HG02759 (cell line): ENCODE measurements at regions not wholly inside any gene's neighbourhood (a gene's known extent, or its start where the extent isn't known, plus 50 kb on each side); places are given as distances from the start of the nearest gene placed in this dataset.

Source experiments
- ATAC-seq: cut with Tn5 transposase; IDR thresholded peaks from one replicate; pipeline ENCODE4 v1.9.1; 2021; ENCODE audit warnings: mild to moderate bottlenecking, moderate library complexity; ENCODE audit not compliant: unreplicated experiment

DNA sequence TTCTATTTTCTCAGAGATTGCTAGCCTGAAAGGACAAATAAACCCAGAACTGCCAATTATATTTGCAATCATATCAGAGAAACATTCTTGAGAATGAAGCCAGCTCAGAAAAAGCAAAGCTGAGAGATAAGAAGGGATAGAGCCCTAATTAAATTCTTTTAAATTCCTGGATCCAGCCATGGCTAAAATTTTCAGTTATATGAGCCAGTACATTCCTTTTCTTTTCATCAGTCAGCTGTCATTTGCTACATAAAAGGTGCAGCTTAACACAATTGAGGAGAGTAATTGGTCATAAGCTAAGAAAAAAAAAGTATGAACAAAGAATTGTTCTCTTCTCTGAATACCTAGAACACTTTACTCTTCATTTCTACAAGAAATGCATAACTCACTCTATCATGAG lies 303.5 kb upstream of the FIGN start:
- no peak for ATAC-seq

DNA sequence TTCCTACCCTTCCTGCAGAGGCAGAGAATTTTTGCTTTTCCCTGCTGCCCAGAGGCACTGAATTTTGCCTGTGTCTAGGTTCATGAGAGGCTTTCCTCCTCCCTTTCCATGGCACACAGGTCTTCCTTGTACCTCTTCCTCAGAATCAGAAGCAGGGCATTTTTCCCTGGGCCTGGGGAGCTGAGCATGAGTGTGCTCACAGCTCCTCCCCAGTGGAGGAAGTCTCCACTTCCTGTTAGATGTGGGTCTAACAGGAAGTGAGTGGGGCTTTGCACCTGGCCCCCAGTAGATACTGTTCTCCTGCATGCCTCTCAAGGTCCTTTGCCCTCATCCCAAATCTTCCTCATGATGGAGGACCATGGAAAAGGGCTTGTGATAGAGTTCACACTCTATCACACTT lies 297.2 kb upstream of the FIGN start:
- peak; percentile 62 for ATAC-seq

DNA sequence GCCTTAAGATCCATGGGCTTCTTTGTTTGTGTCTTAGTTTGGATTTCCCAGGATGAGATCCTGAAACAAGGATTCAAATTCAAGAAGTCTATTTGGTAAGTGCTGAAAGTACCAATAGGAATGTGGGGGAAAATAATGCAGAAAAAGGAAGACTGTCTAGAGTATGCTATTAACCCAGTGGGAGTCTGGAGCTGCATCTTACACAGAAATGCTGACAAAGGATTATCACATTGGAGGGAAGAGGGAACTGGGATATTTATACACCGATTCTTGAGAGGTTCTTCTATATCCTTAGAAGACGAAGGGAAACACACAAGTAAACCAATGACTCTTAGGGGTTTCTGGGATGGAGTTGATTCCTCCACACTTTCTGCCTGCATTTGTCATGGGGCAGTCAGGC lies 294.8 kb upstream of the FIGN start:
- no peak for ATAC-seq

DNA sequence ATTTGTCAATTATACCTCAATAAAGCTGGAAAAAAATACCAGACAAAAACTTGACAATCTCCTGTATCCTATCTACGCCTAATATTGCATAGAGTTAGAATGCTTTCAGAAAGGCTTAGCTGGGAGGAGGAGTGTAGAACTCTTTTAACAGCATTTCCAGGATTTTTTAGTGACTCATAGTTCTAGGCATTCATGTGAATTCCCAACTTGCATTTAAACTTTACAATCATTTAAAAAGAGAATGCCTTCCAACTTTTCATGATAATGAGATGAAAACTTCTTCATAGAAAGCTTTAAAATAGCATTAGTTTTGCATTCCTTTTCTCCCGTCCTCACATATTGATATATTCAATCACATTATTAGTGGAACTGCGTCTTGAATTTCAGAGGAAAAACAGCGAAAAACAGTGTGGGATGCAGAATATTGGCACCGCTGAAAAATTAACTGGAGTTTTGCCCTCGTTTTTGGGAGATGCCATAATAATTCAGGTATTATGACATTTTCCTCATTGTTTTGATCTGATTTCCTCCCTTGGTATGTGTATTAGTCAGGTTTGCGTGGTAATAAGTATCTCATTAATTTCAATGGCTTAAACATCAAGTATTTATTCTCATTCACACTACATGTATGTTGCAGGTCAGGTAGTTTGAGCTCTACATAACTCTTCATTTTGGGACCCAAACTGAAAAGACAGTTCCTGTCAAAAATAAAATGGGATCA lies 293.2 kb upstream of the FIGN start:
- no peak for ATAC-seq

DNA sequence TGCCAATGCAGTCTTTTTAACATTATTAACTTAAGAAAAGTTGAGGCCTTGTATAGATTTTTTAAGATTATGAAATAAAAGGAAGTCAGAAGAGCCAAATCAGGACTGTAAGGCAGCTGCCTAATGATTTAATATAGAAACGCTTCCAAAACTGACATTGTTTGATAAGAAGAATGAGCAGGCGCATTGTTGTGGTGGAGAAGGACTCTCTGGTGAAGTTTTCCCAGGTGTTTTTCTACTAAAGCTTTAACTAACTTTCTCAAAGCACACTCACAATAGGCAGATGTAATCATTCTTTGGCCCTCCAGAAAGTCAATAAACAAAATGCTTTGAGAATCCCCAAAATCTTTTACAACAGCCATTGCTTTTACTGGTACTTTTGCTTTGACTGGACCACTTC lies 288.6 kb upstream of the FIGN start:
- no peak for ATAC-seq

DNA sequence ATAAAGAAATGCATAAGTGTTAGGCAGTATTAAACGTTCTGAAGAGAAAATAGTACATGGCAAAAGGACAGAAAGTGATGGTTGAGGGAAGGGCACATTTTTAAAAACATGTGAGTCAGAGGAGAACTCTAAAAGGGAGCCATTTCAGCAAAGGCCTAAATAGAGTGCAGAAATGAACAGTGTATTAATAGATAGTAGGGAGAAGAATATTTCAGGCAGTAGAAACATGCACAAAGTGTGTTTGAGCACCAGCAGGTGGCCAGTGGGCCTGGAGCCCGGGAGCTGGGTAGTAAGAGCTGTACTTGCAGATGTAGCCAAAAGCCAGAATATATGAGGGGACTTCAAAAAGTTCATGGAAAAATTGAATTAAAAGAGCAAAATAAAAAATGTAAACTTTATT lies 288.1 kb upstream of the FIGN start:
- no peak for ATAC-seq

DNA sequence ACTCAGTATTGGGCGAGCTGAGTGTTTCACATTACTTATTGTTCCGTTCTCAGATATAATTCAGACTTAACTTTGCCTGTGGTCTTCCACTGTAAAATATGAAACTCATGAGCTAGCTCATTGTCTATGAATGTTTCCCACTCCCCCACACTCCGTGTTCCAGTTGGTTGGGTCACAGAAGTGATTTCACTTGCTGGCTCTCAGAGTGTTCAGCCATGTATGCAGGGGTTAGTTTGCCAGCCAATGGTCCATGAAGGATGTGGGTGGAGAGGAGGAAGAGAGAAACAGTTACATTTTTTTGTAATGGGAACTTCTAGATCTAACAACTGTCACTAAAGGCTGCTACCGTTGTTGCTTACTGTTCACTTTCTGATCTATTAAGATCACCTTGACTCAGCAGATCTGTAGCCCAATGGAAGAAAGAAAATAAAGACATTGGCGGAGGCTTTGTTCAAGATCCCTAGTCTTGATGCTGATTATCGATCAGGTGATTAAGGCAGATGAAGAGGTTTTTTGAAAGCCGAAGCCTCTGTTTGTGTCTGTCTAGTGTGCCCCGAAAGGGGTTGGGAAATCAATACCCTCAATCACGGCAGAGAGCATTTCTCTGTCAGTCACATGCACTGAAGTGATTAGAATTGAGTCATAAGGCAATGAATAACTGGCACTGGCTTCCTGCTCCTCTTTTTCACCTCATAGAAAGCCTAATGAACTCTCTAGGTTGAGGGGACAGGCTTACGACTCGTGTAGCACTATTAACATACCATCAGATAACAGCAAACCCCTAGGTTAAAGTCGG lies 279.7 kb upstream of the FIGN start:
- ATAC-seq: peak; percentile 94

DNA sequence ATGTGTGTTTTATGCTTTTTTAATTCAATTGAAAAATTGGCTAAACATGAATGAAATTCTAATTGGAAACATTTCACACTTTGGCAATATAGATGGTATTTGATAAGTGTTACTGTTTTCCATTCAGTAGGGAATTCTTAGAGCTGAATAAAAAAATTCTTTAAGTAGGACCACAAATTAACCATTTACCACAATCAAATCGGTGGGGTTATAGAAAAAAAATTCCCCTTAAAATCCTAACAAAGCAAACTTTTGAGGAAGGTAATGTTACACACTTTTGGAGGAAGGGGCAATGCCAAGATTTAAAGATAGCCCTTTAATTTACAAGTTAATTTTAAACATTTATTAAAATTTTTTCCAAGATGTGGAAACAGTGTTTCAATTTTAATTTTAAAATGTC lies 279.0 kb upstream of the FIGN start:
- no peak for ATAC-seq

DNA sequence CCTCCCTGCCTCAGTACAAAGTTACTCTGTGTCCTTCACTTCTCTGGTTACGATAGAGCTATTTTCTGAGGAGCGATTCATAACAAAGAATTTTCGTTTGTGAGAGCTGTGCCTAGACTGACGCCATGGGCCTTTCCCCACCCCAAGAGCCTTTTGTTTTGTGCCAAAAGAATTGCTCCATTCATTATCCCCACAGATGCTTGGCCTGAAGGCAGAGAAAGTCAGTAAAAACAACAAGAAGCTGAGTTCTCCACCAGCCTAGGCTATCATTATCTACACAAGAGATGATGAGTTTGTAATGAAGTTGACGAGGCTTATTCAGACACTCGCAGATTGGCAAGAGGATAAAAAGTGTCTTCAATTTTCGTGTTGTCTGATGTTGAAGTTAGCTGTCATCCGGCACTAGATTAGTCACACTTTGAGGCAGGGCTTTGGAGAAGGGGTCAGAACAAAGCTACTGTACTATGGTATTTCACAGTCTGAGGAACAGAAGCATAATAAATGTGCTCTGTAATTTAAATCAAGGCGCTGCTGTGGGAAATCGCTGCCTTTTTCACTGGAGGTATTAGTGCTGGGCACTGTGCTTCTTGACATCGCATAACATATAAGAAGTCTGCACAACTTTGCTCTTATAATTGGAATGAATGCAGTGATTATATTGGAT lies 278.4 kb upstream of the FIGN start:
- no peak for ATAC-seq

DNA sequence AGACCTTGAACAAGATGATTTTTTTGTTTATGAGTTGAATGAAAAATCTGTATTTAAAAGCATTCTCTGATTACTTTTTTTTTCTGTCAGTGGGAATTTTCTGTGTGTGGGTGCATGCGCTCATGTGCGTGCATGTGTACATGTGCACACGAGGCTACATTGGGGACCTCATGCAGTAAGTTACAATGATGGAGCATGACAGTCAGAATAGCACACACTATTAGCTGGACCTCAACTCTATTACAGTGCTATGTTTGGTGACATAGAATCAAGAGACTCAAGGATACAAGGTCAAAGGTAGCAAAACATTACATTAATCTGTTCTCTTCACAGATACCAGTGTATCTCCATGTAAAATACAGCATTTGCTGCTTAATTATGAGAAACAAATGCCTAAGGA lies 276.8 kb upstream of the FIGN start:
- no peak for ATAC-seq

DNA sequence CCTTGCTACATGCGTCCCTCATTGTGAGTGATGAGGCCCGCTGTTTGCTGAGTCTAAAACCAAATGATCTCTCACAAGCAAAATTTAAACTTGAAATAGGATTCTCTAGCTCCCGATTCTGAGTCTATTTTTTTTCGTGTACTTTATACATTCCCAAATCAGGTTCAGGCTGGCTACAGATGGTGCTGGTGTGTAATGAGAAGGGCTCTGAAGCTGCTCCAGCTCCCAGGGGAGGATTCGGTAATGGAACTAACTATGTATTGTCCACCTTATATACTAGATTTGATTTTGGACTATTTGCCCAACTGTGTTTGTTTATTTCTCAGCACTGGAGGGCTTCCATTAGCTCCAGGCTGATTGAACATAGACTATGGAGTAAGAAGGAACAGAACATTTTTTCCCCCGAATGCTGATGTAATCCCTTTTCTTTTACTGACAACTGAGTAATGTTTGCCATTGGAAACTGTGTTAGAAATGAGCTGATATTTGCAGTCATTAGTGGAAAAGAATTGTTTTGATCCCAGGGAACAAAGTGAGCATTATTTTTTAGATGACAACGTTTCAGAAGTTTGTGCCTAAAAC lies 274.0 kb upstream of the FIGN start:
- no peak for ATAC-seq

DNA sequence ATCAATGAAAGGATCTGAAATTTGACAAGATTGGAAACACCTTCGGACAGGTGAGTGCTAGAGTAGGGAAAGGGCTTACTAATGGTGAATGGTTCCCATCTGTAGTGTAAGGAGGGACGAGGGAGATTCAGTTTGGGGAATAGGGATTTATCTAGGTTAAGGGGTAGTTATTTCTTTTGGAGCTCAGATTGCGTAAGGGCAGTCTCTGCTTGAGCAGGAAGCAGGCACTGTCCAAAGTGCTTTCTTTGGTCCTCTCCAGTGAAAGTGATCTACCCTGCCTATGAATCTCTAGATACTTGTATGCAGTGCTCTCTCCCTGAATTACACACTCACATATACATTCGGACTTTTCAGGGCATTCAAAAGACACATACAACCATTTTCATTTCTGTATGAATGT lies 272.9 kb upstream of the FIGN start:
- ATAC-seq: no peak

DNA sequence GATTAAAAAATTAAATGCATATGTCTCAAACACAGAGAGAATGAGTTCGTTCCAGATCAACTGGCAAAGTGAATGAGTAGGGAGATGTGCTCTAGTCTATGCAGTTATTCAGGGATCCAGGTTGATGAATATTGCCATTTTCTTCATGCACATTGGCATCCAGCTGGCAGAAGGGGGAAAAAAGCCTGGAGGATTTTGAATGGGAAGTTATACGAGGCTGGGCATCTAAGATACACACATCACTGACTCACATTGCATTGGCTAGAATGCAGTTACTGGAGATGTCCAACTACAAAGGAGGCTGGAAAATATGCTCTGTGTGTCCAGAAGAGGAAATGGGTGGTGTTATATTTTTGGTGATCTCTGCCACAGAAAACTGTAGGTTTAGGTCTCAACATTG lies 270.9 kb upstream of the FIGN start:
- no peak for ATAC-seq

DNA sequence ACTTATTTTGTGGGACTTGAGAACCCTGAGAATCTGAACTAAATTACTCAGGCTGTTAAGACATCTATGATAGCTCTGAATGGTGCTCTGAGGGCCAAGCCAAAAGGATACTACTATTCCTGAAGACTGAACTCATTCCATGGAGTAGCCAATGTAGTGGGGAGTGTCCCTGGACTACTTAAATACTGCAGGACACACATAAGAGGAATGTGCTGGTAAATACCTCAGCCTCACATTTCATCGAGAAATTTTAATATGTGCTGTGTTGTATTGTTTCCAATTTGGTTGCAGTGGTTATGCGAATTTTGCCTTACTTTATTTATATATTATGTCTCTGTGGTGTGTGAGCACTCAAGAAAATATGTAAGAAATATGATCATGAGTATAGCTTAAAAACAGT lies 264.4 kb upstream of the FIGN start:
- ATAC-seq: no peak

DNA sequence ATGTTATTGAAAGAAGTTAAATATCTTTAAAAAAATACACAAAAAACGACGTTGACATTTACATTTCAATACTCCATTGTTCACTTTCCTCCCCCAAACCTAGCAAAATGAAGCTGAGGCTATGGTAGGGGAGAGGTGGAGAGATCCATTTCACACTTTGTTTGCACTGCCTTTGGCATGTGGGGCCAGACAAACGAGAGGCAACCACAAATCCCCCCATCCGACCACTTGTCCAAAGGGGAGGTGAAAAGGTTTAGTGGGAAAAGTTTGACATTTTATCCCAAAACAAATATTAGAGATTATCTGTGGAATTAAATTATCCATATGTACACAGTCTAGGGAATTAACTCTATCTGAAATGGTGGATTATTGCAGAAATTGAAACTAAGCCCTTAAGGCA lies 261.7 kb upstream of the FIGN start:
- no peak for ATAC-seq

DNA sequence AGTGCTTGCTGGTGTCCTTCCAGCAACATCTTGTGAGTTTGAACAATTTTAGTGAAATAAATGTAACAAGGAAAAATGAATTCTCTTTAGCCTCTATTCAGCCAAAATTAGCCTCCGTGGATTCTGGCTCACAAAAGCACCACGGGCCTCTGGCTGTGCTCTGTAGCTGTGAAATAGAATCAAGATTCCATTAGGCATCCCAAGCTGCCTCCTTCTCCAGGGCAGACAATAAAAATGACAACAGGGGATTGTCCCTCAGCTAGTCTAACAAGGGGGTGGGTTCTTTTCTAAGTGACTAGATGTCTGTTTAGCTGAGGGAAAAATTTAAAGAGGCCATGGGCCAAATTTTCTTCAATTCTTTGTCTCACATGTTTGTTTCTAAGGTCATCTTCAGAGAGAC lies 254.7 kb upstream of the FIGN start:
- no peak for ATAC-seq

DNA sequence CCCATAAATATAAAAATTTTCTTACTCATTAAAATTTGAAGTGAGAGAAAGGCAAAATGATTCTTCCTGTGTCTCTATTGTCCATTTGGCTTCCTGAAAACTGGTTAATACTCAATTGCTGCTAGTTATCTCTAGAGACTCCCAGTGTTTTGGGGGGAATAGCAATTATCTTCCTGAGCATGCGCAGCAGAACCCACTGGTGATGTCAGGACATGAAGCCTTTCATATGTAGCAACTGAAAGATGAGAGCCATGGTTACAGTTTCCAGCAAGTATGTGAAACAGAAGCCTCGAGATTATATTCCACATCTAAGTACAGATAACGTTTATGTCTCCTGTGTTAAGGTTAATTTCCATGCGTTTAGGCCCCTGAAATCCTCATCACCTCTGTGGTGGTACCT lies 254.3 kb upstream of the FIGN start:
- no peak for ATAC-seq

DNA sequence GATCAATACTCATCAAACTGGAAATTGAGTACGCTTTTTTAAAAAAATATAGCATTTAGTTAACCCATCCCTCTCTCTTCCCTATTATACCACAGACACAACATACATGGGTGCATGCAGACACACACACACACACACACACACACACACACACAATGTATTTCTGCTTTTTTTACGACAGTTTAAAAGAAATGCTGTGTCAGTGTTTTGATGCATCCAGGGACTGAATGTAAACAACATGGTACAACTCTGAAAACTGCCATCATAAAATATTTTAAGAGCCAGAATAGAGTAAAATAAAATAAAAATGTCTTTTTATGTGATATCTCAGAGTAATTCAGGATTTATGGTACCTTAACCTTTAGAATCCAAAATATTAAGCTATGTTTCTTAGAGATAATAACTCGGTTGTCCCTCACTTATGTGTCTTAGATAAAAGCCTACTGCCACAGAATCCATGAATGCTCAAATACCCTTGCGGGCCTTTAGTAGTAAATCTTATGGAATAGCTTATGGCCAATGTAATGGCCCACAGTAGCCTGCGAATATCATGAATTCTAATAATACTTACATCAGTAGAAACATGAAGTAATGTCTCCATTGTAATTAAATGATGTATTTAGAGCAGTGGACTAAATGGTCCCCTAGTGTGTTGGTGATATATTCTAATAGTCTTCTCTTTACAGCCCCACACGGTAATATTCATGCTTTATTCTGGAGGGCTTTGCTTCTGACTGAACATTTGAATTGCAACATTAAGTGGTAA lies 251.6 kb upstream of the FIGN start:
- no peak for ATAC-seq

DNA sequence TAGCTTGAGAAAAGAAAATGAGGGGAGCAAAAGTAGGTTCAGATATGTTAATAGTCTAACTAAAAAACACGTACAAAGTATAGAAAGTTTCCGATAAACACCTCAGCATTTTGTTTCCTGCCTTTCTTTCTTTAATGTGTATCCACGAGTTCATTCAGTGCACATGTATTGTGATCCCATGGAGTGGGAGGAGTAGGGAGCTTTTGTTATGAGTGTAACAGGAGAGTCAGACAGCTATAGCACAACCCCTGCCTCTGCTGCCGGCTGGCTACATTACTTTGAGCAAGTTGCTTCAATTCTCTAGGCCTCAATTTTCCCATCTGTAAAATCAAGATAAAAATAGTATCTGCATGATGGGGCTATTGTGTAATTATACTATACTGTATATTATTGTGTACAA lies 249.2 kb upstream of the FIGN start:
- no peak for ATAC-seq

DNA sequence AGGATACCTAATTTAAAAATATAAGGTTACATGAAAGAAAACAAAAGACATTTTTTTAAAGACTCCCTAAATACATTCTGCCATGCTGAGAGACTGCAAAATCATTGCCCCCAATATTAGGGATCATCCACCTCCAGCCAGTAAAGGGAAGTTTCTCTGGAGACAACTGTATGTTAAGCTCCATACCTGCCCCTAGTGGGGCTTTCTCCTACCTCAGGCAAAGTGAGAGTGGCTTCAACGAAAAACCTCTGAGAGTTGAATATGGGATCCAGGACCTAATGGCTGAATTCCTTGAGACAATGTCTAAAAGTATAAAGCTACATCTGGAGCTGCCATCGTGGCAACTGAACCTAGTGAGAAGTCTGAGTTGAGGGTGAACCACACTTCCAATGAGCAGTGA lies 248.1 kb upstream of the FIGN start:
- no peak for ATAC-seq

DNA sequence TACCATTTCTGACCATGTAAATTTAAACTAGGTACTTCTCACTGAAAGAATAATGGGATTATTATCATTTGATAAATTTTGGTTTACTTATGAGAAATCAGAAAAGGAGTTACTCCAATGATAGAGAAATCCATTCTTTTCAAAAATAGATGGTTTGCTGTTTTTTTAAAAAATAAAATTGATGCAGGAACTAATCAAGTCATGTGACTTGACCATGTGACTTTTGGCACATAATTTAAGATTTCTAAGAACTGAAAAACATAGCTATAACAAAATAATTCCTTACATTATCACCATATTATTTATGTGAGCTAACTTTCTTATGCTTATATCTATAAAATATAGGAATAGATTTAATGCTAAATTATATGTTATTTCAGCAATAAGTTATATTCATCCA lies 247.1 kb upstream of the FIGN start:
- no peak for ATAC-seq
